Fibroblast of skin of left quadriceps (primary cell): ENCODE measurements at regions not wholly inside any gene's neighbourhood (a gene's known extent, or its start where the extent isn't known, plus 50 kb on each side); places are given as distances from the start of the nearest gene placed in this dataset.

Source experiments
- DNase-seq, 2 experiments: peaks; one replicate each; pipeline ENCODE4 v3.0.0-alpha.2; 2013; ENCODE audit warnings: low read depth in 2 of 2

GRCh38 chr5:74030371-74030770 lies 404.4 kb downstream of the ARHGEF28 start:
- no peak for DNase-seq

- DNase-seq, result no peak
Measured at GRCh38 chr5:74028976-74029375, 403.0 kb downstream of the ARHGEF28 start.

- DNase-seq, result no peak
Measured at GRCh38 chr5:74028406-74028805, 402.4 kb downstream of the ARHGEF28 start.

DNA sequence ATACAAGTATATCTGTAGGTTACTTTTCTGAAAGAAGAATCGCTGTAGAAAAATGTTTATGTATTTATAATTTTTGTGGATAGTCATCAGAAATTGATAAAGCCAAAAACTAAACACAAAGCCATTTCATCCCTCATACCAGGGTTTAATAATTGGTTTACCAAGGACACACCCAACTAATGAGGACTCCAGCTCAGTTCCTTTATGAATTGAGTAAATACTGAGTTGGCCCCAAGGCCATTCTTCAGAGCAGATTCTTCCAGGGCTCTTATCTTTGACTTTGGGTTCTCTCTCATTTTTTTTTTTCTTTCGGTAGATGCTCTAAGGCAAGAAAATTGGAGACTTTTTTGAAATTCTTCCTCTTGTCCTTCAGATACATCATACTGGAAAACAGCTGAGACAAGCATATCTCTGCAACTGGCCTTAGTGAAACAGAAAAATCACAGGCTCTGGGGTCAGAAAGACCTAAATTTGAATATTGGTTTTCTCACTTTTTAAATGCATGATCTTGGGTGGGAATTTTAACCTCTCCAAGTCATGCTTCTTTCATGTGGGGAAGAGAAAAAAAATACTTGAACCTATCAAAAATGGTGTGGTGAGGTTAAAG lies 401.8 kb downstream of the ARHGEF28 start:
- DNase-seq, result no peak

DNA sequence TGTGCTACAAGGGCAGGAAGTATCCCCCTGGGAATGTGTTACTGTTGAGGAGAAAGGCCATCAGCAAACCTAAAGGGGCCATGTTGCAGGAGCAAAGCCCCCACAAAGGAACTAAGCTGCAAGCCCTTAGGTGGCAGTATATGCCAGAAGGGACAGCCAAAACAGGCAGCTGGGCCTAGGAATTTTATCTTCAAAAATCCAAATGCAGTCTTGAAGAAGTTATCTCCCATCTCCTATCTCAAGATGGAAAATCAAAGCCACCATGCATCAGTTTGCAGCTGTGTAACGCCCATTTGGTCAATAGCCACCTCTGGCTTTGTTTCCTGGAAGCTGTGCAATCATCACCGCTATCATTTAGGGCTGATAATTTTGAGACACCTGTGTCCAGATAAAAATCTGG lies 400.3 kb downstream of the ARHGEF28 start:
- no peak for DNase-seq

- DNase-seq, result no peak
Measured at GRCh38 chr5:74021126-74021525, 395.1 kb downstream of the ARHGEF28 start.

DNA sequence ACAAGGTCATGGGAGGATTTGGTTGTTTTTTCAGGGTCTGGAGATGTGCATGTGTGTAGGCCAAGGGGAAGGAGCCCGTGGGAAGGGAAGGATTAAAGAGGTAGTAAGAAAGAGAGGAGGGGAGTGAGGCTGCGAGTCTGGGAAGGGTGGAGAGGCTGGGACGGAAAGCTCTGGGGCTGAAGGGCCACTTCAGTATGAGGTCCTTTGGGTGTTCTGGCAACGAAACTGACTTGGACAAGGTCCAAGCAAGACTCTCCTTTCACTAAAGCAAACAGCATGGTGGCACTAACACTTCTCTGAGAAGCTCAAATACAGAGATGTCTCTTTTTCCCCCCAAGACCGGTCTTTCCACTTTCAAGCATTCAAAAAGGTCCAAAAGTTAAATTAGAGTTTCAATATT lies 394.5 kb downstream of the ARHGEF28 start:
- no peak for DNase-seq

DNA sequence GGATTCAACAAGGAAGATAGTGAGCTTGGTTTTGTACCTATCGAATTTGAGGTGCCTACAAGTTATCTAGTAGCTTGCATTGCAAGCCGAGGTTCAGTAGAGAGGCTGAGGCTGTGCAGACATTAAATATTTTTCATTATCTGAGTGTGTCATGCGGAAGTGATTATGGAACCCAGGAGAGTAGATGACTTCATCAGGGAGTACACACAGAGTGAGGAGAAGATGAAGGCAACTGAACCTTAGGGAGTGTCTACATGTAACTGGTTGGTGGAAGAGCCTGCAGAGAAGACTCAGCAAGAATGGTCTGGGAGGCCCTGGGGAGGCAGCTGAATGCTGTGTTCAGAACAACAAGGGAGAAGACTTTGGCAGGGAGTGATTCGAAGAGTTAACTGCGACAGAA lies 393.9 kb downstream of the ARHGEF28 start:
- no peak for DNase-seq

- DNase-seq, result no peak
Measured at GRCh38 chr5:74017786-74018211, 391.8 kb downstream of the ARHGEF28 start.

DNA sequence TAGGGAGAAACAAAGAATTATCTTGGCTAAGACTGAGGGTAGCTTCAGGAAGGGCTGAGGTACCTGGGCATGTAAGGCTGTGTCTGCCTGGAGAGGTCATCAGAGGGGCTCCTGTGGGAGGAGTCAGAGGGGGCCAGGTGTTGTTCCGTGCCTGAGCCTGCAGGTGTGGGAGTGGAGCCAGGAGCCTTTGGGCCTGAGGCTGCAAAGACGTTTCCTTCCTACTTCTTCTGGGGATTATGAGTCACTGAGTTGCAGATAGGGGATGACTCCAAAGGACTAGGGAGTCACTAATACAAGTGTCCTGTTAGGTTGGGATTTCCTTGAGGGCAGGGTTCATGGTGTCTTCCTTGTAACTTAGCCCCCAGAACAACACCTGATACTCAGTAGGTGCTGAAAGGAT lies 391.1 kb downstream of the ARHGEF28 start:
- no peak for DNase-seq

- DNase-seq, result no peak
Measured at GRCh38 chr5:74016373-74016772, 390.4 kb downstream of the ARHGEF28 start.

GRCh38 chr5:74015716-74016115 lies 389.7 kb downstream of the ARHGEF28 start:
- no peak for DNase-seq

- no peak for DNase-seq
Measured at GRCh38 chr5:74013222-74013621, 387.2 kb downstream of the ARHGEF28 start.

DNA sequence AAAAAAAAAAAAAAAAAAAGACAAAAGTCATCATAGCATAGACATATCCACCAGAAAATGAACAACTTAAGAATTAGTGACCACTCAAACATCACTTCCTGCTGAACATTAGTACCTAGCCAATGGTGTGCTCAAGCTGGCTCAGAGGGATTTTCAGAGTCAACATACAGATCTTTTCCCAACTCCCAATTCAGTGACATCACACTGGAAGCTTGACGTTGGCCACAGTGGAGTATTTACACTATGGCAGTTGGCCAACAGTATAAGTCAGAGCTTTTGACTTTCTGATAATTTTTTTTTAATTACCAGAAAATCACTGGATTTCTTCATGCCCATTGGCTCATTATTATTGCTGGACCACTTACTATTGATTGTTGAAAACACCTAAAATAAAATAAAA lies 383.5 kb downstream of the ARHGEF28 start:
- DNase-seq, result no peak

DNA sequence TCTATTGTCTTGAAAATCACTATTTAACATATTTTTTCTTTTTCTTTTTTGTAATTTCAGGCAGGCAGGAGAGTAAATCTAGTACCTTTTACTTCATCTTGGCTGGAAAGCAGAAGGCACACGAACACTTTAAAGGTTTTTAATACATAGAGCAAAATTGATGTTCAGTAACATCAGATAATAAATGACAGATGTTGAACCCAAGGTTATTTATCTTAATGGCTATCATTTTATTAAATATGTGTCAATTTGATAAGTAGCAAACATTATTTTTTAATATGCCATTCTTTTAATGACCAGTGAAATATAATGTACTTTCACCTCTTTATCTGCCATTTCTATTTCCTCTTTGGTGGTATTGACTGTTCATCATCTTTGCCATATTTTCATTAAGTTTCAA lies 381.2 kb downstream of the ARHGEF28 start:
- DNase-seq, result no peak

DNA sequence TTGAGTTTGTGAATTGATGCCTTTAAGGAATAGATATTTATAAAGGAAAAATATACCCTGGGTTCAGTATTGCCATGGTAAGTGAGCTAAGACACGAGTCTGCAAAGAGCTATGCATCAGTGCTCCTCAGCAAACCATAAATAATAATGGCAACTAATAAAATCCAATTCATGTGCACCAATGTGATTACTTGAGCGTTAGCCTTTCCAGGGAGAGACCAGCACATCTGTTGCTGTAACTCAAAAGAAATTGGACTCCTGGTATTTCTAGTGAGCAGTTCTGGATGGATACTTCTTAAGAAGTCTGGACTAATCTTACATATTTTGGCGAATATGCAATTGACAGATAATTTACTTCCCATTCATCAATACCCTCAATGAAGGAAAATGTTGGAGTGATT lies 373.3 kb downstream of the ARHGEF28 start:
- peak; percentile 17 to 32 for DNase-seq

- no peak for DNase-seq
Measured at GRCh38 chr5:73998489-73998888, 372.5 kb downstream of the ARHGEF28 start.

DNA sequence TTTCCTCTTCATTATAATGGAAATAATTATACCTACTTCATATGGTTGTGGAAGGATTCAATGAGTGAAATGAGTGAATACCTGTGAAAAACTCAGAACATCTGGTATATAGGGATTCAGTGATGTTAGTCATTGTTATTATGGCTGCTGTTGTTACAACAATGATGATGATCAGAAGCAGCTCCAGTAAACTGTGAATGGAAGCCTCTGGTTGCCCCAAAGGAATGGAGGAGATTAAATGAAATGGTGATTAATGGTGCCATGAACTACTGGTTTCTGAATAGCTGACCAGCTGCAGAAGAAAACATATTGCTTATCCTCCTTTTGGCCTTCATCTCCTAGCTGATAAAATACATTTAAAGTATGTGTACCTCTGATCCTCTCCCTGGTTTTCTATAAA lies 372.0 kb downstream of the ARHGEF28 start:
- DNase-seq, result no peak

GRCh38 chr5:73996151-73996755 lies 370.3 kb downstream of the ARHGEF28 start:
- no peak for DNase-seq

GRCh38 chr5:73994963-73995362 lies 369.0 kb downstream of the ARHGEF28 start:
- no peak for DNase-seq
